ENCODE measurements at regions not wholly inside any gene's neighbourhood (a gene's known extent, or its start where the extent isn't known, plus 50 kb on each side); places are given as distances from the start of the nearest gene placed in this dataset.
A peak's percentile ranks its signal among the peaks of the same experiment; 100 is the strongest.

- H3K27me3 Mint-ChIP-seq (ENCODE audit: insufficient read depth, low read depth) = peaks cover 4% of the 10 kb centered on the region
- no peak for TF ChIP-seq EZH2phosphoT487 (IDR thresholded peaks at IDR 0.05)
- no peak for TF ChIP-seq EZH2 (IDR thresholded peaks at IDR 0.05)
- no peak for TF ChIP-seq CTCF (IDR thresholded peaks at IDR 0.05)
- Histone ChIP-seq H2AFZ (replicated peaks) (no peak overlapping the region), H3K4me1 (peaks cover 29% of the 10 kb centered on the region), H3K36me3 (no peaks in the 10 kb centered on the region), H3F3A (ENCODE audit: low read depth) (peaks cover 9% of the 10 kb centered on the region), H3K4me3 (no peak overlapping the region), H3K27me3 (no peaks in the 10 kb centered on the region), H3K27ac (no peak overlapping the region), H3K4me2 (no peak overlapping the region), H3K9me3 (ENCODE audit: low read depth) (no peaks in the 10 kb centered on the region), H4K20me1 (ENCODE audit: low read depth) (no peaks in the 10 kb centered on the region), H3K9ac (no peak overlapping the region), H3K79me2 (ENCODE audit: low read depth) (no peaks in the 10 kb centered on the region)
- H3K4me1 Mint-ChIP-seq = peaks cover 31% of the 10 kb centered on the region
- H3K27ac Mint-ChIP-seq = peak overlapping the region; percentile 88
- peaks cover 12% of the 10 kb centered on the region for H3K9me3 Mint-ChIP-seq
- H3K4me3 Mint-ChIP-seq = no peak overlapping the region
- H3K36me3 Mint-ChIP-seq = no peaks in the 10 kb centered on the region
- no peak for DNase-seq (ENCODE audit: low spot score)
Measured at GRCh38 chr1:38292969-38293368, 246.4 kb upstream of the POU3F1 start.

DNA sequence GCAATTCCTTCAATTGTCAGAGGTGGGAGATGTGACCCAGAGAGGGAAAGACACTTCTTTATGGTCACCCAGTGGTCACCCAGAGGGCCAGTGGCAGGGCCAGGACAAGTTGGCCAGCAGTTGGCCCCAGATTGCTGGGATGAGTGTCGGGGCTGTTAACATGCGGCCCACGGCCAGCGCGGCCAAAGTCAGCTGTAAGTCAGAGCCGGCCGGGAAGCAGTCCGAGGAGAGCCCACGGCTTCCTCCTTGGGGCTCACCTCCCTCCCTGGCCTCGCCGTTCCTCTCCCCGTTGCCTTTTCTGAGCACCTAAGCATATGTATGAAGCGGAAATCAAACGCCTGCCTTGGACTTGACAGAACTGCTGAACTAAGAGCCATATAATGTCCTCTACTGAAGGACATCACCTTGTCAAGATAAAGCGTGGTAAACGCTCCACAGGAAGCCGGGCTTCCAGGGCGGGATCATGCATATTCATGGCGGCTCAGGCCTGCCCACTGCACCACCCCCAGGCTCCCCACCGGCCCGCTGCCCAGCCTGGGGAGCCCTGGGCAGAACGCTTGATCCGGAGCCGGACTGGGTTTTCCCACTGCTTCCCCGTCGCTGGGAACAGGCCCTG, 245.4 kb upstream of the POU3F1 start:
- DNase-seq (ENCODE audit: low spot score) = peak; percentile 41
- no peak overlapping the region for H3K27ac ChIP-seq
- no peak overlapping the region for H3K4me3 Mint-ChIP-seq

GRCh38 chr1:38291336-38291735, 244.7 kb upstream of the POU3F1 start:
- Histone ChIP-seq H3K4me3 (no peak overlapping the region), H4K20me1 (ENCODE audit: low read depth) (no peaks in the 10 kb centered on the region), H3K36me3 (no peaks in the 10 kb centered on the region), H3K9ac (no peak overlapping the region), H3K79me2 (ENCODE audit: low read depth) (no peaks in the 10 kb centered on the region), H3K4me1 (peaks cover 46% of the 10 kb centered on the region), H3F3A (ENCODE audit: low read depth) (peaks cover 25% of the 10 kb centered on the region), H2AFZ (replicated peaks) (no peak overlapping the region), H3K4me2 (peak overlapping the region; percentile 57), H3K27ac (no peak overlapping the region), H3K27me3 (no peaks in the 10 kb centered on the region), H3K9me3 (ENCODE audit: low read depth) (no peaks in the 10 kb centered on the region)
- H3K9me3 Mint-ChIP-seq = peaks cover 12% of the 10 kb centered on the region
- TF ChIP-seq EZH2phosphoT487 (IDR thresholded peaks at IDR 0.05) = no peak
- H3K4me1 Mint-ChIP-seq = peaks cover 44% of the 10 kb centered on the region
- H3K36me3 Mint-ChIP-seq = no peaks in the 10 kb centered on the region
- no peak overlapping the region for H3K4me3 Mint-ChIP-seq
- H3K27ac Mint-ChIP-seq = peak overlapping the region; percentile 24
- peaks cover 4% of the 10 kb centered on the region for H3K27me3 Mint-ChIP-seq (ENCODE audit: insufficient read depth, low read depth)
- DNase-seq (ENCODE audit: low spot score) = no peak

More for the DNA sequence above, 245.4 kb upstream of the POU3F1 start:
- H3K79me2 ChIP-seq (ENCODE audit: low read depth) = no peaks in the 10 kb centered on the region
- peak overlapping the region; percentile 3 for H3K4me3 ChIP-seq
- no peak overlapping the region for H3K9ac ChIP-seq
- peak overlapping the region; percentile 62 for H2AFZ ChIP-seq (replicated peaks)
- peaks cover 19% of the 10 kb centered on the region for H3F3A ChIP-seq (ENCODE audit: low read depth)
- H3K4me1 ChIP-seq = peaks cover 39% of the 10 kb centered on the region
- Mint-ChIP-seq H3K36me3 (no peaks in the 10 kb centered on the region), H3K27ac (no peak overlapping the region), H3K27me3 (ENCODE audit: insufficient read depth, low read depth) (peaks cover 4% of the 10 kb centered on the region), H3K4me1 (peaks cover 41% of the 10 kb centered on the region), H3K9me3 (peaks cover 12% of the 10 kb centered on the region)
- no peak for TF ChIP-seq EZH2 (IDR thresholded peaks at IDR 0.05)
- no peak for TF ChIP-seq EZH2phosphoT487 (IDR thresholded peaks at IDR 0.05)
- no peak for TF ChIP-seq CTCF (IDR thresholded peaks at IDR 0.05)
- peak overlapping the region; percentile 57 for H3K4me2 ChIP-seq
- no peaks in the 10 kb centered on the region for H3K36me3 ChIP-seq
- no peaks in the 10 kb centered on the region for H3K27me3 ChIP-seq
- no peaks in the 10 kb centered on the region for H4K20me1 ChIP-seq (ENCODE audit: low read depth)
- H3K9me3 ChIP-seq (ENCODE audit: low read depth) = no peaks in the 10 kb centered on the region

- no peak for DNase-seq (ENCODE audit: low spot score)
- peaks cover 4% of the 10 kb centered on the region for H3K27me3 Mint-ChIP-seq (ENCODE audit: insufficient read depth, low read depth)
- H3K9me3 ChIP-seq (ENCODE audit: low read depth) = no peaks in the 10 kb centered on the region
Measured at GRCh38 chr1:38289034-38289433, 242.4 kb upstream of the POU3F1 start.

More at GRCh38 chr1:38289034-38289433, 242.4 kb upstream of the POU3F1 start:
- Mint-ChIP-seq H3K4me1 (peaks cover 62% of the 10 kb centered on the region), H3K27ac (no peak overlapping the region), H3K4me3 (no peak overlapping the region), H3K9me3 (peaks cover 10% of the 10 kb centered on the region), H3K36me3 (no peaks in the 10 kb centered on the region)
- no peaks in the 10 kb centered on the region for H4K20me1 ChIP-seq (ENCODE audit: low read depth)
- TF ChIP-seq EZH2 (IDR thresholded peaks at IDR 0.05) = no peak
- no peak for TF ChIP-seq EZH2phosphoT487 (IDR thresholded peaks at IDR 0.05)
- TF ChIP-seq CTCF (IDR thresholded peaks at IDR 0.05) = no peak
- no peak overlapping the region for H3K27ac ChIP-seq
- no peaks in the 10 kb centered on the region for H3K36me3 ChIP-seq
- no peak overlapping the region for H2AFZ ChIP-seq (replicated peaks)
- H3F3A ChIP-seq (ENCODE audit: low read depth) = peaks cover 47% of the 10 kb centered on the region
- no peak overlapping the region for H3K4me3 ChIP-seq
- no peaks in the 10 kb centered on the region for H3K79me2 ChIP-seq (ENCODE audit: low read depth)
- H3K9ac ChIP-seq = no peak overlapping the region
- H3K27me3 ChIP-seq = no peaks in the 10 kb centered on the region
- no peak overlapping the region for H3K4me2 ChIP-seq
- H3K4me1 ChIP-seq = peaks cover 66% of the 10 kb centered on the region
